Mesenchymal stem cell (in vitro differentiated cells and primary cell): ENCODE measurements at regions not wholly inside any gene's neighbourhood (a gene's known extent, or its start where the extent isn't known, plus 50 kb on each side); places are given as distances from the start of the nearest gene placed in this dataset.

Source experiments
- DNase-seq: peaks from one replicate; pipeline ENCODE4 v3.0.0-alpha.2; 2013
- H2AFZ ChIP-seq: one replicate; pipeline ENCODE4 v1.6.1; 2013; ENCODE audit warnings: low read depth, mild to moderate bottlenecking, control low read depth, inconsistent platforms, low read length, moderate library complexity
- H2AK5ac ChIP-seq: 2 replicates; pipeline ENCODE4 v1.6.1; 2013; ENCODE audit warnings: low read length, moderate library complexity, mild to moderate bottlenecking, inconsistent platforms; ENCODE audit not compliant: severe bottlenecking
- H2BK120ac ChIP-seq: one replicate; pipeline ENCODE4 v1.6.1; 2013; ENCODE audit warnings: low read depth, mild to moderate bottlenecking, inconsistent platforms, low read length, moderate library complexity
- H2BK12ac ChIP-seq, 2 experiments: one replicate each; pipeline ENCODE4 v1.6.1; 2013; ENCODE audit warnings: inconsistent platforms in 2 of 2, low read length in 2 of 2, mild to moderate bottlenecking in 2 of 2, moderate library complexity in 2 of 2, control low read depth in 1 of 2
- H2BK15ac ChIP-seq: one replicate; pipeline ENCODE4 v1.6.1; 2013; ENCODE audit warnings: mild to moderate bottlenecking, low read depth, inconsistent platforms; ENCODE audit not compliant: poor library complexity, severe bottlenecking
- H2BK5ac ChIP-seq: 2 replicates; pipeline ENCODE4 v1.6.1; 2013; ENCODE audit warnings: low read depth, mild to moderate bottlenecking, low read length, control low read depth, inconsistent platforms; ENCODE audit not compliant: poor library complexity, severe bottlenecking
- H3K14ac ChIP-seq, 2 experiments: one replicate each; pipeline ENCODE4 v1.6.1; 2013; ENCODE audit warnings: inconsistent platforms in 2 of 2, low read length in 2 of 2, control low read depth in 1 of 2, mild to moderate bottlenecking in 1 of 2, moderate library complexity in 1 of 2
- H3K18ac ChIP-seq, 2 experiments: one replicate each; pipeline ENCODE4 v1.6.1; 2013; ENCODE audit warnings: inconsistent platforms in 2 of 2, low read length in 2 of 2, control low read depth in 1 of 2, low read depth in 1 of 2, mild to moderate bottlenecking in 1 of 2
- H3K23ac ChIP-seq, 2 experiments: one replicate each; pipeline ENCODE4 v1.6.1; 2013; ENCODE audit warnings: inconsistent platforms in 2 of 2, low read length in 2 of 2, mild to moderate bottlenecking in 2 of 2, moderate library complexity in 2 of 2, control low read depth in 1 of 2
- H3K27ac ChIP-seq: 2 replicates; pipeline ENCODE4 v1.5.1; 2013; ENCODE audit warnings: mild to moderate bottlenecking, moderate library complexity, low read length, control low read depth, inconsistent platforms; ENCODE audit not compliant: poor library complexity, severe bottlenecking
- H3K27me3 ChIP-seq, 2 experiments: 2 replicates each; pipeline versions ENCODE4 v1.6.1 to v1.7.0; 2013; ENCODE audit warnings: low read length in 2 of 2, mild to moderate bottlenecking in 2 of 2, moderate library complexity in 2 of 2, control low read depth in 1 of 2, inconsistent platforms in 1 of 2; ENCODE audit not compliant: control insufficient read depth in 1 of 2, insufficient read depth in 1 of 2
- H3K36me3 ChIP-seq, 2 experiments: 2 replicates each; pipeline versions ENCODE4 v1.6.1 to v1.7.0; 2013; ENCODE audit warnings: low read length in 2 of 2, control low read depth in 1 of 2, inconsistent platforms in 1 of 2, low read depth in 1 of 2, mild to moderate bottlenecking in 1 of 2; ENCODE audit not compliant: insufficient read depth in 2 of 2, control insufficient read depth in 1 of 2
- H3K4ac ChIP-seq, 2 experiments: one replicate each; pipeline ENCODE4 v1.6.1; 2013; ENCODE audit warnings: inconsistent platforms in 2 of 2, low read length in 2 of 2, mild to moderate bottlenecking in 2 of 2, moderate library complexity in 2 of 2, control low read depth in 1 of 2, low read depth in 1 of 2
- H3K4me1 ChIP-seq: 2 replicates; pipeline ENCODE4 v1.6.1; 2013; ENCODE audit warnings: low read depth, low read length, control low read depth; ENCODE audit not compliant: control insufficient read depth, insufficient read depth
- H3K4me2 ChIP-seq: 2 replicates; pipeline ENCODE4 v1.6.1; 2013; ENCODE audit warnings: low read length, mild to moderate bottlenecking, inconsistent platforms; ENCODE audit not compliant: poor library complexity, severe bottlenecking
- H3K4me3 ChIP-seq, 2 experiments: 2 replicates each; pipeline versions ENCODE4 v1.5.1 to v1.7.0; 2013; ENCODE audit warnings: low read length in 2 of 2, mild to moderate bottlenecking in 2 of 2, control low read depth in 1 of 2, low read depth in 1 of 2; ENCODE audit not compliant: insufficient read depth in 1 of 2
- H3K79me1 ChIP-seq: replicated peaks from 2 replicates; pipeline ENCODE4 v1.6.1; 2013; ENCODE audit warnings: mild to moderate bottlenecking, control low read depth, low read length, inconsistent platforms; ENCODE audit not compliant: poor library complexity, severe bottlenecking
- H3K9ac ChIP-seq: 2 replicates; pipeline ENCODE4 v1.7.0; 2013; ENCODE audit warnings: mild to moderate bottlenecking, low read length, moderate library complexity
- H3K9me3 ChIP-seq: 2 replicates; pipeline ENCODE4 v1.7.0; 2013; ENCODE audit warnings: mild to moderate bottlenecking, low read length; ENCODE audit not compliant: control insufficient read depth
- H4K8ac ChIP-seq: one replicate; pipeline ENCODE4 v1.6.1; 2013; ENCODE audit warnings: inconsistent platforms, mild to moderate bottlenecking, low read length, moderate library complexity
- H4K91ac ChIP-seq: one replicate; pipeline ENCODE4 v1.6.1; 2013; ENCODE audit warnings: mild to moderate bottlenecking, low read length, inconsistent platforms
- WGBS: methylation state at CpG from one replicate; pipeline ENCODE4 v1.1.7; 2013; ENCODE audit warnings: mixed read lengths; 5-methylcytosine and 5-hydroxymethylcytosine counted together

DNA sequence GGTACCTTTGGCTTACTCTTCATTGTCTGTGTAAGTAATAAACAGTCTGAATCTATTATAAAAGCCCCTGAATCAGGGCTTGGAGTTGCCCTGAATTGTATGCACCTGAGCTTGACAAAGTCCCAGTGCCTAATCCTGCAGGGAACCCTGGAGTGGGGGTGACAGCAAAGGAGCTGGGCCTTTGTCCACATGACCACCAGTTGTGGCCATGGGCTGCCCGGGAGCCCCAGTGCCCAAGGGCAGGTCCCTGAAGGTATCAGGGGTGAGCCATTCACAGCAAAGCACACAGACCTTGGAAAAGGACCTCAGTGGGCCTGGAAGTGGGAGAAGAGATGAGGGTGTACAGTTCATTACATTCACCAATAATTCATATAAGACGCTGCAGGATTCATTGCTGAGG lies 94.2 kb downstream of the BANF2 start:
- no peak overlapping the region for H2AK5ac ChIP-seq
- no peak overlapping the region for H4K8ac ChIP-seq
- no peaks in the 10 kb centered on the region for H3K36me3 ChIP-seq
- H3K9me3 ChIP-seq = peaks cover 4% of the 10 kb centered on the region
- H2AFZ ChIP-seq = no peak overlapping the region
- DNase-seq = no peak
- H3K4me2 ChIP-seq = no peak overlapping the region
- no peak overlapping the region for H2BK12ac ChIP-seq
- peaks cover 0 to 6% of the 10 kb centered on the region in 2 experiments for H3K27me3 ChIP-seq
- H3K27ac ChIP-seq = no peak overlapping the region
- no peak overlapping the region for H3K4ac ChIP-seq
- H3K4me3 ChIP-seq = no peak overlapping the region
- H3K9ac ChIP-seq = no peak overlapping the region
- no peak overlapping the region for H3K23ac ChIP-seq
- H3K18ac ChIP-seq = no peak overlapping the region
- peaks cover 2% of the 10 kb centered on the region for H3K4me1 ChIP-seq
- no peak overlapping the region for H2BK15ac ChIP-seq
- no peak overlapping the region for H2BK5ac ChIP-seq
- no peaks in the 10 kb centered on the region for H3K79me1 ChIP-seq
- no peak overlapping the region for H2BK120ac ChIP-seq
- no peak overlapping the region for H3K14ac ChIP-seq
- WGBS = 100% methylated on average over 2 of the region's 2 CpGs
- H4K91ac ChIP-seq = no peak overlapping the region

DNA sequence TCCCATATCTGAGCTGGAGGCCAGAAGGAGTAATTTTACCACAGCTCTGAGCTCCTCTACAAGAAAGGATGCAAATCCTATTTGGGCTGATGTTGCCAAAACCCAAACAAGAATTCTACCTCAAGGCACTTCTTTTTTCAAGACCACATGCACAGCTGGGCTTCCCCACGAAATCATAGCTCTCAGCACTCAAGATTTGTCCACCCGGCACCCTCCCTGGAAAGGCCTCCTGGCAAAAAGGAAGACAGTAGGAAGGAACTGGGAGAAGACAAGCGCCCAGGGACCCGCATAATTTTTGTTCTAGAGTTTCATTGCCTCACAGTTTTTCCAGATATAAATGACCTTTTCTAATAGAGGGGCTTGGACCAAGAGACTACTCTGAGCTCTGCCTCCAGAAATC lies 90.5 kb downstream of the BANF2 start:
- H3K4ac ChIP-seq = no peak overlapping the region
- H2BK120ac ChIP-seq = no peak overlapping the region
- H3K14ac ChIP-seq = no peak overlapping the region
- H3K4me1 ChIP-seq = peaks cover 12% of the 10 kb centered on the region
- no peak overlapping the region for H2BK15ac ChIP-seq
- no peak overlapping the region for H3K4me3 ChIP-seq
- peaks cover 0 to 6% of the 10 kb centered on the region in 2 experiments for H3K27me3 ChIP-seq
- WGBS = 87% methylated on average over 4 of the region's 4 CpGs
- no peak overlapping the region for H2AFZ ChIP-seq
- H3K9me3 ChIP-seq = peaks cover 4% of the 10 kb centered on the region
- H3K9ac ChIP-seq = no peak overlapping the region
- no peak overlapping the region for H4K8ac ChIP-seq
- no peak overlapping the region for H2AK5ac ChIP-seq
- no peaks in the 10 kb centered on the region for H3K36me3 ChIP-seq
- H3K79me1 ChIP-seq = no peaks in the 10 kb centered on the region
- no peak overlapping the region for H3K18ac ChIP-seq
- H4K91ac ChIP-seq = no peak overlapping the region
- no peak overlapping the region for H2BK5ac ChIP-seq
- no peak overlapping the region for H3K23ac ChIP-seq
- no peak overlapping the region for H3K4me2 ChIP-seq
- H3K27ac ChIP-seq = no peak overlapping the region
- no peak for DNase-seq
- H2BK12ac ChIP-seq = no peak overlapping the region

DNA sequence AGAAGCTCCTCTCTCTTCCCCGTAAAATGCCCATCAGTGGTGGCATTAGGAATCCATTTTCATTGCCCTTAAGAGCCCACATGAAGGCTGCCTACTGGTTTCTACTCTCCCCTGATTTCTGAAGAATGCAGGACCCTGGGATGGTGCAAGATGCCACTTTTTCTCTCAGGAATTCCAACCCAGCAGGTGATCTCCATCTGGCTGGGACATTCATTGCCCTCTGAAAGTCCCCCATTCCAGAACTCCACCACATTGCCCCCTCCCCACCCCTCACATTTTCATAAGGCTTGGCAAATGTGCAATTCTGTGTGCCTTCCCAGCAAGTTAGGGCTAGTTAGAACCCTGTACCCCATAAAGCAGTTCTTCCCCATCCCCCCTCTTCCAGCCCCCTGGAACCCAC lies 88.0 kb downstream of the BANF2 start:
- H3K4ac ChIP-seq = no peak overlapping the region
- no peaks in the 10 kb centered on the region for H3K9me3 ChIP-seq
- no peak overlapping the region for H3K9ac ChIP-seq
- H2BK15ac ChIP-seq = no peak overlapping the region
- no peak overlapping the region for H3K18ac ChIP-seq
- peaks cover 0 to 6% of the 10 kb centered on the region in 2 experiments for H3K27me3 ChIP-seq
- peaks cover 12% of the 10 kb centered on the region for H3K4me1 ChIP-seq
- 91% methylated on average over 1 of the region's 1 CpG for WGBS
- no peaks in the 10 kb centered on the region for H3K79me1 ChIP-seq
- no peak overlapping the region for H3K27ac ChIP-seq
- H2AK5ac ChIP-seq = peak overlapping the region; percentile 13
- H3K23ac ChIP-seq = no peak overlapping the region
- H2BK5ac ChIP-seq = no peak overlapping the region
- no peak overlapping the region for H3K4me2 ChIP-seq
- H4K8ac ChIP-seq = no peak overlapping the region
- no peak overlapping the region for H2BK12ac ChIP-seq
- H2BK120ac ChIP-seq = no peak overlapping the region
- no peak overlapping the region for H3K14ac ChIP-seq
- H3K4me3 ChIP-seq = no peak overlapping the region
- no peak overlapping the region for H4K91ac ChIP-seq
- no peaks in the 10 kb centered on the region for H3K36me3 ChIP-seq
- H2AFZ ChIP-seq = no peak overlapping the region
- DNase-seq = no peak

DNA sequence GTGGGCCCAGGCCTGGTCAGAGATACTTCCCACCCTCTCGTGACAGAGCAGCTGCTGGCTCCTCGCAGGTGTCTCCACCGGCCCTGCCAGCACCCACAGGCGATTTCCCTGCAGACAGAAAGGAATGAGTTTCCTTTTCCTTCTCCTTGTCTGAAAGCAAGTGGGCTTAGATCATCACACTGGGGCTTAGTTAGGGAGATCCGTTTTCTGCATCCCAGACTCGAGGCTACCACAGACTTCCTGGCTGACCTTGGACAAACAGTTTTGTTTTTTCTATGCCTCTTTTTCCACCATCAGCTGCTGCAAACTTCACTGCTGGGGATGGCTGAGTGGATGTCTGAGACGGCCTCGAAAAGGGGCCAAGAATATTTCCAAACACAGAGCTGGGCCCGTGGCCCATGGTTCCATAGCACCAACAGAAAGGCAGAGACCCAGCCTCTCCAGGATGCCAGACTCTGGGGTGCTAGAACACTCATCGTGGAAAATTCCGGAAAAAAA lies 86.5 kb downstream of the BANF2 start:
- H3K14ac ChIP-seq = no peak overlapping the region
- H2BK12ac ChIP-seq = no peak overlapping the region
- no peak overlapping the region for H3K27ac ChIP-seq
- H3K4ac ChIP-seq = no peak overlapping the region
- no peak overlapping the region for H3K18ac ChIP-seq
- H4K91ac ChIP-seq = no peak overlapping the region
- no peak overlapping the region for H2BK15ac ChIP-seq
- no peaks in the 10 kb centered on the region for H3K9me3 ChIP-seq
- H3K4me1 ChIP-seq = peaks cover 12% of the 10 kb centered on the region
- H4K8ac ChIP-seq = no peak overlapping the region
- H3K27me3 ChIP-seq = no peaks in the 10 kb centered on the region
- DNase-seq = peak; percentile 48
- no peak overlapping the region for H3K23ac ChIP-seq
- no peaks in the 10 kb centered on the region for H3K79me1 ChIP-seq
- peak overlapping the region in 1 of 2 experiments; percentile 58 for H3K4me3 ChIP-seq
- H3K36me3 ChIP-seq = no peaks in the 10 kb centered on the region
- H2BK5ac ChIP-seq = peak overlapping the region; percentile 22
- H2BK120ac ChIP-seq = no peak overlapping the region
- WGBS = 78% methylated on average over 11 of the region's 11 CpGs
- no peak overlapping the region for H3K4me2 ChIP-seq
- H2AFZ ChIP-seq = peak overlapping the region; percentile 80
- H3K9ac ChIP-seq = peak overlapping the region; percentile 1
- H2AK5ac ChIP-seq = no peak overlapping the region
